HepG2 (cell line): ENCODE measurements at regions not wholly inside any gene's neighbourhood (a gene's known extent, or its start where the extent isn't known, plus 50 kb on each side); places are given as distances from the start of the nearest gene placed in this dataset.

Experiments used
- ATAC-seq: fragments of 200-7000 bp; cut with Tn5 transposase; 3 replicates; pipeline ENCODE4 v1.9.1; 2020; ENCODE audit warnings: mild to moderate bottlenecking, moderate library complexity
- BruUV-seq: library from RNA; stranded (reverse); fragments of 400-500 nt; replicated peaks from 2 replicates; lab custom pipeline; 2021; lab: Mats Ljungman, UMichigan
- CTCF ChIA-PET: fragments of 300-600 bp; formaldehyde crosslinking; extraction: SDS; loops from one replicate; lab custom pipeline; 2021; ENCODE audit warnings: low total read pairs, inconsistent platforms, low intra/inter-chr PET ratio; lab: Yijun Ruan, JAX
- POLR2A ChIA-PET: fragments of 350-600 bp; sonication (Branson Sonifier 250); formaldehyde crosslinking; loops from one replicate; lab custom pipeline; 2020; ENCODE audit warnings: antibody characterized with exemption, inconsistent platforms; lab: Yijun Ruan, JAX
- DNase-seq: peaks from one replicate; pipeline ENCODE4 v3.0.0-alpha.2; 2015; ENCODE audit warnings: low spot score
- FAIRE-seq: peaks from 3 replicates; lab custom pipeline; 2011; peaks lifted over from hg19 to GRCh38; lab: Jason Lieb, UNC
- H2AFZ ChIP-seq: one replicate; pipeline ENCODE4 v1.6.1; 2011; ENCODE audit warnings: low read length, inconsistent platforms
- H3K27ac ChIP-seq: fragments of 300-600 bp; 3 replicates; pipeline ENCODE4 v1.8.0; 2011; ENCODE audit warnings: mixed run types, mild to moderate bottlenecking, mixed read lengths, low read length, inconsistent platforms; ENCODE audit not compliant: insufficient read depth; ENCODE audit errors: extremely low read length
- H3K27me3 ChIP-seq, 2 experiments: fragments of 200-600 bp in 1 of 2; 2 replicates in 1 of 2; 3 replicates in 1 of 2; pipeline versions ENCODE4 v1.6.0 to v1.8.0; 2011; ENCODE audit warnings: low read length in 2 of 2, mild to moderate bottlenecking in 2 of 2, moderate library complexity in 2 of 2, inconsistent platforms in 1 of 2; ENCODE audit not compliant: insufficient read depth in 2 of 2, control insufficient read depth in 1 of 2
- H3K36me3 ChIP-seq, 2 experiments: fragments of 200-600 bp in 1 of 2; replicated peaks in 1 of 2; 2 replicates in 1 of 2; 3 replicates in 1 of 2; pipeline versions ENCODE4 v1.5.1 to v1.8.0; 2011; ENCODE audit warnings: low read length in 2 of 2, inconsistent platforms in 1 of 2; ENCODE audit not compliant: insufficient read depth in 2 of 2, control insufficient read depth in 1 of 2
- H3K4me1 ChIP-seq: 2 replicates; pipeline ENCODE4 v1.5.1; 2012; ENCODE audit warnings: low read length, inconsistent platforms; ENCODE audit not compliant: insufficient read depth
- H3K4me2 ChIP-seq: 2 replicates; pipeline ENCODE4 v1.6.0; 2011; ENCODE audit warnings: low read depth, low read length, inconsistent platforms
- H3K4me3 ChIP-seq, 3 experiments: fragments of 200-600 bp in 1 of 3; sonication (generic), shearing (Covaris generic) in 1 of 3; replicated peaks in 1 of 3; 2 replicates each; pipeline ENCODE4 v1.5.1; 2011 to 2016; ENCODE audit warnings: low read length in 3 of 3, inconsistent platforms in 2 of 3, low read depth in 2 of 3, mild to moderate bottlenecking in 2 of 3, control low read depth in 1 of 3, mixed read lengths in 1 of 3; ENCODE audit not compliant: insufficient read depth in 1 of 3
- H3K79me2 ChIP-seq: one replicate; pipeline ENCODE4 v1.6.1; 2011; ENCODE audit warnings: low read length, inconsistent platforms; ENCODE audit not compliant: insufficient read depth
- H3K9ac ChIP-seq: 2 replicates; pipeline ENCODE4 v1.6.0; 2011; ENCODE audit warnings: mild to moderate bottlenecking, low read depth, low read length, inconsistent platforms; ENCODE audit not compliant: insufficient read depth
- H3K9me3 ChIP-seq: 2 replicates; pipeline ENCODE4 v1.5.1; 2012; ENCODE audit warnings: mild to moderate bottlenecking, low read length
- H4K20me1 ChIP-seq: 2 replicates; pipeline ENCODE4 v1.6.0; 2011; ENCODE audit warnings: inconsistent platforms, mild to moderate bottlenecking, low read length, moderate library complexity; ENCODE audit not compliant: insufficient read depth
- BRD4 ChIP-seq: sonication (generic); formaldehyde crosslinking; IDR thresholded peaks from 2 replicates; pipeline ENCODE4 v1.4.0; 2020; ENCODE audit warnings: missing genetic modification reagents
- CBX5 ChIP-seq: sonication (generic); formaldehyde crosslinking; IDR thresholded peaks from 2 replicates; pipeline ENCODE4 v1.4.0; 2020; ENCODE audit warnings: missing genetic modification reagents, borderline replicate concordance
- MAFF ChIP-seq: IDR thresholded peaks from 2 replicates; pipeline ENCODE4 v1.6.1; 2011; ENCODE audit warnings: low read depth, low read length, improper control_type of control experiment
- MAFK ChIP-seq, 2 experiments: IDR thresholded peaks in 1 of 2; conservative IDR thresholded peaks in 1 of 2; 2 replicates each; pipeline ENCODE4 v1.6.1; 2011; ENCODE audit warnings: improper control_type of control experiment in 2 of 2, low read length in 2 of 2
- MED1 ChIP-seq: sonication (generic); formaldehyde crosslinking; IDR thresholded peaks from 2 replicates; pipeline ENCODE4 v1.4.0; 2020; ENCODE audit warnings: missing genetic modification reagents
- MTF1 ChIP-seq: sonication (generic); formaldehyde crosslinking; IDR thresholded peaks from 2 replicates; pipeline ENCODE4 v1.5.0; 2020; ENCODE audit warnings: missing genetic modification reagents
- MXD3 ChIP-seq: IDR thresholded peaks from 2 replicates; pipeline ENCODE4 v1.6.1; 2016; ENCODE audit warnings: mild to moderate bottlenecking, missing biosample characterization, missing genetic modification reagents
- NKX3-1 ChIP-seq: sonication (generic); formaldehyde crosslinking; IDR thresholded peaks from 2 replicates; pipeline ENCODE4 v1.5.0; 2020; ENCODE audit warnings: missing genetic modification reagents
- NR1H2 ChIP-seq: sonication (generic); formaldehyde crosslinking; IDR thresholded peaks from 2 replicates; pipeline ENCODE4 v1.8.1; 2022; ENCODE audit warnings: low read depth, missing genetic modification reagents, borderline replicate concordance
- PAX8 ChIP-seq: sonication (generic); formaldehyde crosslinking; IDR thresholded peaks from 2 replicates; pipeline ENCODE4 v1.8.0; 2022; ENCODE audit warnings: mild to moderate bottlenecking, missing genetic modification reagents, borderline replicate concordance
- TCF12 ChIP-seq, 2 experiments: fragments of 450-650 bp in 1 of 2; sonication (generic) in 1 of 2; formaldehyde crosslinking in 1 of 2; IDR thresholded peaks; 2 replicates each; pipeline versions ENCODE4 v1.6.1 to v1.8.0; 2017 to 2022; ENCODE audit warnings: antibody characterized with exemption in 1 of 2, mild to moderate bottlenecking in 1 of 2, missing genetic modification reagents in 1 of 2, moderate library complexity in 1 of 2
- ZNF354B ChIP-seq: sonication (generic); formaldehyde crosslinking; IDR thresholded peaks from 2 replicates; pipeline ENCODE4 v1.8.0; 2022; ENCODE audit warnings: mild to moderate bottlenecking, missing genetic modification reagents
- ZNF605 ChIP-seq: sonication (generic); formaldehyde crosslinking; IDR thresholded peaks from 2 replicates; pipeline ENCODE4 v1.8.0; 2022; ENCODE audit warnings: mild to moderate bottlenecking, missing genetic modification reagents
- ZNF724P ChIP-seq: sonication (generic); formaldehyde crosslinking; IDR thresholded peaks from 2 replicates; pipeline ENCODE4 v1.8.0; 2022; ENCODE audit warnings: missing genetic modification reagents, borderline replicate concordance
- ZNF780A ChIP-seq: sonication (generic); formaldehyde crosslinking; IDR thresholded peaks from 2 replicates; pipeline ENCODE4 v1.8.0; 2022; ENCODE audit warnings: mild to moderate bottlenecking, missing genetic modification reagents, moderate library complexity
- WGBS: methylation state at CpG from one replicate; pipeline ENCODE4 v1.1.6; 2017; ENCODE audit warnings: low lambda C conversion rate; 5-methylcytosine and 5-hydroxymethylcytosine counted together
- in situ Hi-C: cut with HindIII; loops from 2 replicates; pipeline ENCODE4 v1.10.0; 2017; ENCODE audit warnings: low pct_unique_long_range_greater_than_20kb; ENCODE audit not compliant: extremely low pct_ligation_motif_present
- intact Hi-C: fragments of 100-400 bp; cut with micrococcal nuclease; formaldehyde crosslinking; loops from one replicate; pipeline ENCODE4 v1.10.0; 2022; ENCODE audit not compliant: unreplicated experiment
- TF ChIP-seq, protein P1 (sequence below): sonication (generic); formaldehyde crosslinking; IDR thresholded peaks from 2 replicates; pipeline ENCODE4 v1.5.0; 2020; ENCODE audit warnings: missing genetic modification reagents, mild to moderate bottlenecking, borderline replicate concordance

DNA sequence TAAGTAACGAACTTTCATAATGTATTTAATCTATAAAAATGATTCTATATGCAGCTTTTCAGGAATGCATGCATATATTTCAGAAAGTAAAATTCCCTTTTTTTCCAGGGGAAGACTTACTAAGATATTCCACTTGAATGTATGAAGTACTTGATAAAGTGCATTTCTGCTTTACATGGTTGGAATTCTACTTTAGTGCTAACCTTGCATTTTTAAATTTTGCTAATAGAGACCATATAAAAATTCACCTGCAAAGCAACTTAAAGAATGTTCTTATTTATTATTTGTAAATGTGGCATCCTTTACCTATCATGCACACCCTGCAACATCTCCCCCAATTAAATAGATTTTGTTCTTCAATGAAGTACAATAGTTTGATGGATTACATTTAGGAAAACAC, 392.8 kb downstream of the KCNJ2 start:
- in situ Hi-C loops (no loop called here), intact Hi-C loops (no loop called here)
- DNase-seq (no peak), ATAC-seq (no peak), FAIRE-seq (no peak)
- no peak overlapping the region for H3K27ac ChIP-seq
- H3K4me3 ChIP-seq, result no peak overlapping the region
- peaks cover 59% of the 10 kb centered on the region for H3K9me3 ChIP-seq
- no peak overlapping the region for H3K4me2 ChIP-seq
- no peaks in the 10 kb centered on the region for H4K20me1 ChIP-seq
- no peaks in the 10 kb centered on the region for H3K4me1 ChIP-seq
- no TSS peak for BruUV-seq
- H3K79me2 ChIP-seq, result no peaks in the 10 kb centered on the region
- no peaks in the 10 kb centered on the region for H3K27me3 ChIP-seq
- TF ChIP-seq PAX8 (no peak), MAFK (conservative IDR thresholded peaks at IDR 0.05 in 1 of 2, IDR thresholded peaks at IDR 0.05 in 1 of 2; ENCODE audit: low read length in 2 of 2) (peak in 1 of 2 experiments; percentile 79; a peak in 3 of 4 replicates), MAFF (peak; percentile 70)
- H2AFZ ChIP-seq, result no peak overlapping the region
- CTCF ChIA-PET, result no interaction called here
- WGBS, result 0% methylated on average over 1 of the region's 1 CpG
- no peak overlapping the region for H3K9ac ChIP-seq
- POLR2A ChIA-PET, result no interaction called here
- no peaks in the 10 kb centered on the region for H3K36me3 ChIP-seq

GRCh38 chr17:70563281-70563820, 394.0 kb downstream of the KCNJ2 start:
- no peak for ATAC-seq
- H3K36me3 ChIP-seq, result no peaks in the 10 kb centered on the region
- no peak overlapping the region for H3K27ac ChIP-seq
- no peak for DNase-seq
- no peak overlapping the region for H2AFZ ChIP-seq
- no peaks in the 10 kb centered on the region for H3K4me1 ChIP-seq
- POLR2A ChIA-PET, result no interaction called here
- intact Hi-C loops, result no loop called here
- in situ Hi-C loops, result no loop called here
- H3K9ac ChIP-seq, result no peak overlapping the region
- H3K79me2 ChIP-seq, result no peaks in the 10 kb centered on the region
- no peak for FAIRE-seq
- 0% methylated on average over 2 of the region's 2 CpGs for WGBS
- no peak overlapping the region for H3K4me3 ChIP-seq
- H3K9me3 ChIP-seq, result peaks cover 60% of the 10 kb centered on the region
- H3K27me3 ChIP-seq, result no peaks in the 10 kb centered on the region
- no peaks in the 10 kb centered on the region for H4K20me1 ChIP-seq
- CTCF ChIA-PET, result no interaction called here
- H3K4me2 ChIP-seq, result no peak overlapping the region
- no TSS peak for BruUV-seq
- TF ChIP-seq MTF1 (CRISPR knock-in tag) (no peak), TCF12 (IDR thresholded peaks at IDR 0.05) (no peak), TCF12 (CRISPR knock-in tag; IDR thresholded peaks at IDR 0.05) (no peak), BRD4 (CRISPR knock-in tag) (no peak), NR1H2 (CRISPR knock-in tag) (no peak), ZNF605 (CRISPR knock-in tag) (no peak), MED1 (CRISPR knock-in tag) (no peak), NKX3-1 (CRISPR knock-in tag) (no peak), ZNF780A (CRISPR knock-in tag) (no peak), CBX5 (CRISPR knock-in tag) (no peak), MXD3 (no peak), ZNF724P (no peak), ZNF354B (CRISPR knock-in tag) (no peak)
- TF ChIP-seq, protein P1, sequence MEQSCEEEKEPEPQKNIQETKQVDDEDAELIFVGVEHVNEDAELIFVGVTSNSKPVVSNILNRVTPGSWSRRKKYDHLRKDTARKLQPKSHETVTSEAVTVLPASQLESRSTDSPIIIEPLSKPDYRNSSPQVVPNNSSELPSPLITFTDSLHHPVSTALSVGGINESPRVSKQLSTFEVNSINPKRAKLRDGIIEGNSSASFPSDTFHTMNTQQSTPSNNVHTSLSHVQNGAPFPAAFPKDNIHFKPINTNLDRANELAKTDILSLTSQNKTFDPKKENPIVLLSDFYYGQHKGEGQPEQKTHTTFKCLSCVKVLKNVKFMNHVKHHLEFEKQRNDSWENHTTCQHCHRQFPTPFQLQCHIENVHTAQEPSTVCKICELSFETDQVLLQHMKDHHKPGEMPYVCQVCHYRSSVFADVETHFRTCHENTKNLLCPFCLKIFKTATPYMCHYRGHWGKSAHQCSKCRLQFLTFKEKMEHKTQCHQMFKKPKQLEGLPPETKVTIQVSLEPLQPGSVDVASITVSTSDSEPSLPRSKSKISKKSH (CRISPR knock-in tag), result no peak
